Effector memory CD4-positive, alpha-beta T cell (primary cell): ENCODE measurements at regions not wholly inside any gene's neighbourhood (a gene's known extent, or its start where the extent isn't known, plus 50 kb on each side); places are given as distances from the start of the nearest gene placed in this dataset.

ENCODE experiments used
- DNase-seq, 3 donors: peaks; one replicate each; pipeline ENCODE4 v3.0.0-alpha.2; 2020
- H3K27ac ChIP-seq: 2 replicates; pipeline ENCODE4 v1.7.0; 2013; ENCODE audit warnings: mild to moderate bottlenecking, low read length, moderate library complexity; ENCODE audit not compliant: insufficient read depth, poor library complexity, severe bottlenecking
- H3K27me3 ChIP-seq: replicated peaks from 2 replicates; pipeline ENCODE4 v1.7.0; 2013; ENCODE audit warnings: mild to moderate bottlenecking, low read length; ENCODE audit not compliant: insufficient read depth, control insufficient read depth, poor library complexity, severe bottlenecking
- H3K36me3 ChIP-seq: 2 replicates; pipeline ENCODE4 v1.7.0; 2013; ENCODE audit warnings: mild to moderate bottlenecking, low read length, moderate library complexity; ENCODE audit not compliant: control insufficient read depth, insufficient read depth
- H3K4me1 ChIP-seq: 2 replicates; pipeline ENCODE4 v1.7.0; 2013; ENCODE audit warnings: low read length, mild to moderate bottlenecking; ENCODE audit not compliant: control insufficient read depth, insufficient read depth, poor library complexity, severe bottlenecking
- H3K4me3 ChIP-seq: 2 replicates; pipeline ENCODE4 v1.7.0; 2013; ENCODE audit warnings: low read length, low read depth, mild to moderate bottlenecking; ENCODE audit not compliant: insufficient read depth, poor library complexity, severe bottlenecking
- H3K9me3 ChIP-seq: 2 replicates; pipeline ENCODE4 v1.7.0; 2013; ENCODE audit warnings: mild to moderate bottlenecking, low read length, moderate library complexity; ENCODE audit not compliant: control insufficient read depth

DNA sequence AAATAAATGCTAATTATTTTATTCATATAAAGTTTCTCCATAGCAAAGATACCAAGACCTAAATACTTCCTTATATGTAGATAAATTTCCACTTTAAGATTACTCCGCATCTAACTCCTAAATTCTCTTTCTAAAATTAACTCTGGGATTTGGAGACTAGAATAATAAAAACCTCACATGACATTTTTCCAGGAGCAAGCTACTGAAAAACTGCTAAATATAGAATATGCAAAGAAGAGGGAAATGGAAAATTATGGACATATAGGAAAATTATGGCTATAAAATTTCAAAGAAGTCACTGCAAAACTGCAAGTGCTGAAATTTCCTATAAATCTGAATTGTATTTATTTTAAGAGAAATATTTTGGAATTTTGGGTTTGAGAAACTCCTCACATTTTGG is 186.2 kb downstream of the DUSP6 start:
- DNase-seq = no peak
- no peak overlapping the region for H3K4me3 ChIP-seq
- no peaks in the 10 kb centered on the region for H3K27me3 ChIP-seq
- H3K4me1 ChIP-seq = peaks cover 6% of the 10 kb centered on the region
- no peaks in the 10 kb centered on the region for H3K36me3 ChIP-seq
- no peak overlapping the region for H3K27ac ChIP-seq
- no peaks in the 10 kb centered on the region for H3K9me3 ChIP-seq

DNA sequence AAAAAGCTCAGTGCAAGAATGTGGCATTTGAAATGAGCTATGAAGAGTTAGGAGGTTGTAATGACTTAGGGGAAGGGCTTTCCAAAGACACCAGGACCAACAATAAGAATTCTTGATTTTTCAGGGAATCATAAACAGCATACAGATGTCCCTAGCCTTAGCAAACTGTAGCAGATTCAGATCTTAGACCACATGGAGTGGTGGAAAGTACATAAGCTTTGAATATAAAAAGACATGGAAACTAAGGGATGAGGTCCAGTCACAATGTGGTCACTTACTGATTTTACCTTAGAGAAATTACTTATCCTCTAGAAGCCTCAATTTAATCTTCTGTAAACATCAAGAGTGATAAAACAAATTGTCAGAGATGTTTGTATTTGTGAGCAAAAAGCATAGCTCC is 186.6 kb downstream of the DUSP6 start:
- no peak overlapping the region for H3K4me3 ChIP-seq
- no peaks in the 10 kb centered on the region for H3K27me3 ChIP-seq
- no peaks in the 10 kb centered on the region for H3K36me3 ChIP-seq
- H3K9me3 ChIP-seq = no peaks in the 10 kb centered on the region
- peaks cover 6% of the 10 kb centered on the region for H3K4me1 ChIP-seq
- DNase-seq = no peak
- H3K27ac ChIP-seq = no peak overlapping the region

DNA sequence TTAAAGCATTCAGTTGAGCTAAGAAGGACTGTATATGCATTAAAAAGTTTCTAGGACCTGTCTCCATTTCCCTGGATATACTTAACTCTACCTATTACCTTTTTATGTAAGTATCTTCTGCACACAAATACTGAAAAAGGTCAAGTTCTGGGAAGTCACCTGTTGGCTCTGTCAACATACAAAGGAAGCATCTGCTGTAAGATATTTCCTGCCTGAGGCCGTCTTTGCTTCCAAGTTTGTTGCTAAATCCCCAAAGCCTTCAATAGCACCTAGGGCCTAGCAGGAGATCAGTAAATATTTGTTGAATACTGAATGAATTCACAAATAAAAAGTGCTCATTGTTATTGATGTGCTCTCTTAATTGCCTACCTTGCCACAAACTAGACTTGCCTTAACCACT is 188.4 kb downstream of the DUSP6 start:
- H3K27me3 ChIP-seq = no peaks in the 10 kb centered on the region
- H3K9me3 ChIP-seq = no peaks in the 10 kb centered on the region
- no peaks in the 10 kb centered on the region for H3K36me3 ChIP-seq
- no peak for DNase-seq
- no peak overlapping the region for H3K27ac ChIP-seq
- no peak overlapping the region for H3K4me3 ChIP-seq
- H3K4me1 ChIP-seq = peaks cover 6% of the 10 kb centered on the region

DNA sequence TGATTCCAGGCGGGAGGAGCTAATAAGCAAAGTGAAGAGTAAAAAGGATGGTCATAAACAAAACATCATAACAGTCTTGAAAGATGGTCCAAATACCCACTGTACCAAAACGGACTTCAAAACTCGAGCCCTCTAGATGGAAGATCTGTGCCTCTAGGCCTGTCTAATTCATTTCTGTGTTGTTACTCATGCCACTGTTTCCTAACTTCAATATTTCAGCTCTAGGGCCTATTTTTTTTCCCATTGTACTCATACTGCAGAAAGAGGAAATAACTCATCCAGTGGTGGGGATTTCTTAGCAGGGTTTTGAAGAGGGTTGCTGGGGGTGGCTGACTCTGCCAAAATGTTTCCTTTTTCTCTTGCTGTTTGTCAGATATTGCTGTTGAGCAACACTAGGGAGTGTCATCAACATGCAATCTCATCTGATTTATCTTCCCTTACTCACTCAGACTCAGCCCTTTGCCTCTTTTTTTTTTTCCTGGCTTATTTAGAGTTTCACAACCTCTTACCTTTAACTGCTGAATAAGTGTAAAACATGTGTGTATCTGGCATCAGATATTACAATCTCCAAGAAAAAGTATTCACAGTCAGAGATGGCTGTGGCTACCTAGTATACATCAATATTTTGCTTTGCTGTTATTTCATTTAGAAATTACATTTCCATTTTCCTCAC is 189.6 kb downstream of the DUSP6 start:
- no peak overlapping the region for H3K27ac ChIP-seq
- no peaks in the 10 kb centered on the region for H3K27me3 ChIP-seq
- H3K36me3 ChIP-seq = no peaks in the 10 kb centered on the region
- no peak overlapping the region for H3K4me3 ChIP-seq
- DNase-seq = no peak
- no peaks in the 10 kb centered on the region for H3K9me3 ChIP-seq
- H3K4me1 ChIP-seq = peaks cover 6% of the 10 kb centered on the region

DNA sequence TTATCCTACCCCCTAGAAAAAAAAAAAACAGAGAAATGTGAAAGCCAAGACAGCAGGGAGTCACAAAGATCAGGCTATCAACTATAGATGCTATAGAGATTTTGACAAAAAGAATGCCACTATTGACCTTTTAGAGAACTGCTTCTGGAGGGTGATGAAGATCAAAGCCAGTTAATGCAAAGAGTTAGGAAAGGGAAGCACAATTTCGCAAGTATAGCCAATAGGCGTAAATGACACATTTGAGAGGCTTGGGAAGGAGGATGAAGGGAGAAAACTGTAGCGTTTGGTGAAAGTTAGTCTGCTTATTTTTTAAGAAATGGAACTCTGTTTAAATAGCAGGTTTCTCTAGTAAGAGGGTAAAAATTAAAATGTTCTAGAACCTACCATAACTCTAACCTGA is 190.7 kb downstream of the DUSP6 start:
- Histone ChIP-seq H3K4me1 (peaks cover under 1% of the 10 kb centered on the region), H3K36me3 (no peaks in the 10 kb centered on the region), H3K27me3 (no peaks in the 10 kb centered on the region), H3K4me3 (no peak overlapping the region), H3K27ac (no peak overlapping the region), H3K9me3 (no peaks in the 10 kb centered on the region)
- no peak for DNase-seq

DNA sequence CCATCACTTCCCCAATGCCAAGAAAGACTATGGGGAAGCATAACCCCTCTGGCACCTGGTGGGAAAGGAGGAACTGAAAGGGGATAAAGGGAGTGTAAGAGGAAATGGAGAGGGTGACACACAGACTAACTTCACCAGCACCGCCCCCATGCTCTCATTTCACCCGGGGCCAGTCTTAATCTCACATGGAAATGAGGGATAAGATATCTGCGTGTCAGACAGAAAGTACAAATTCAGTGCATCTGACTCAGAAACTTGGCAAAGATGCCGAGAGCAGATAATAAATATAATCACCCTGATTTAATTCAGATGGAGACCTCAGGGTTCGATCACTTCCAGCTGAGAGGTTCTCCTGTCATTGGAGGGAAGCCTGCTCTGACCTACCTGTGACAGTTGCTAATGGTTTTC is 191.6 kb downstream of the DUSP6 start:
- H3K9me3 ChIP-seq = no peaks in the 10 kb centered on the region
- H3K27ac ChIP-seq = no peak overlapping the region
- H3K4me1 ChIP-seq = no peaks in the 10 kb centered on the region
- no peaks in the 10 kb centered on the region for H3K36me3 ChIP-seq
- H3K4me3 ChIP-seq = no peak overlapping the region
- H3K27me3 ChIP-seq = no peaks in the 10 kb centered on the region
- DNase-seq = no peak

DNA sequence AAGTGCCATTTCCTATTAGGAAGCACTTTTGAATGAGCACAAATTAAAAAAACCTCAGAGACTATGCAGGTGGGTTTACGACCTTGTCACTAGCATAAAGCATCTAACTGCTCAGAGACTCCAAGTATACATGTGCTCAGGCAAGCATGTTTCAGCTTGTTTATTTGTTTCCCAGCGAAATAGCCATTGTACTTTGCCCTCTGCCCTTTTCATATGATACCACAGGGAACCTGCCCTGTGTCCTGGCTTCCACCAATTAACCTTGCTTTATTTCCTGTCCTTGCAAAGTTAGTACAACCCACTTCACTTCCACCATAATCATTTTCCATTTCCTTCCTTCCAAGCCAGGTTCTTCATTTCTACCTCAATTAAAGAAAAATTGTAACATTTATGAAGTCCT is 194.9 kb downstream of the DUSP6 start:
- Histone ChIP-seq H3K9me3 (no peaks in the 10 kb centered on the region), H3K27ac (no peak overlapping the region), H3K4me1 (no peaks in the 10 kb centered on the region), H3K27me3 (no peaks in the 10 kb centered on the region), H3K36me3 (no peaks in the 10 kb centered on the region), H3K4me3 (no peak overlapping the region)
- DNase-seq = no peak

DNA sequence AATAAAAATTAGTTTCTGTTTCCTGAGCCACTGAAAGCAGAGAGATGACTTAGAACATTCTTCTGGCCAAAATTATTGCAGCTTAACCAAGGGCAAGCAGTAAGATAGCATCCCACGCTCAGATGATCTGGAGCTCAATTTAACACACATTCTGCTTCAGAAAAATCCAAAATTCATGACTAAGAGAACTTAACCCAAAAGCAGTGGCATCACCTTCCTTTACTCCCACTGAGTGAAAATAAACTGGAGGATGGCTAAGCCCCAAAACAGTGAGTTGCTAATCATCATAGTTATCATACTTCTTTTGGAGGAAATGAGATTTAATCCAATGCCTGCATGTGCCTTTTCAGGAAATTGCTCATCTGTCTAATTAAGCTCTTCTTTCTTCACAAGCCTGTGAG is 195.4 kb downstream of the DUSP6 start:
- DNase-seq = no peak
- H3K4me1 ChIP-seq = no peaks in the 10 kb centered on the region
- H3K27ac ChIP-seq = no peak overlapping the region
- H3K36me3 ChIP-seq = no peaks in the 10 kb centered on the region
- H3K4me3 ChIP-seq = no peak overlapping the region
- no peaks in the 10 kb centered on the region for H3K27me3 ChIP-seq
- H3K9me3 ChIP-seq = no peaks in the 10 kb centered on the region

DNA sequence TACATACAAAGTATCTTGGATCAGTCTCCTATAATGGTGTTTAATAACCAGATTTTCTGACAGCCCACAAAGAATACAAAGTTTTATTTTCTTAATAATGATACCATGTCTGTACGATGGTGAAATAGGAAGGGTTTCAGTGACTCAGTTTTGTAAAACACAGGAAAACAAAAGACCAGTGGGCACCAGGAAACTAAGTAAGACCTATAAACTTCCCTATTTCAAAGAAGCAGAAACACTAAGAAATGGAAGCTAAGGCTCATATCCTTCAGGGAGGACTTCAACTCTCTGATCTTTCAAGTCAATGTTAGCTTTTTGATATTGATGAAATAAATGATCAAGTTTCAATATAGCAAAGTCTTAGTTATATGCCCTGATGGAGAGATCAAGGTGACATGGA is 196.0 kb downstream of the DUSP6 start:
- Histone ChIP-seq H3K27ac (no peak overlapping the region), H3K4me1 (no peaks in the 10 kb centered on the region), H3K9me3 (no peaks in the 10 kb centered on the region), H3K36me3 (no peaks in the 10 kb centered on the region), H3K4me3 (no peak overlapping the region), H3K27me3 (no peaks in the 10 kb centered on the region)
- no peak for DNase-seq

DNA sequence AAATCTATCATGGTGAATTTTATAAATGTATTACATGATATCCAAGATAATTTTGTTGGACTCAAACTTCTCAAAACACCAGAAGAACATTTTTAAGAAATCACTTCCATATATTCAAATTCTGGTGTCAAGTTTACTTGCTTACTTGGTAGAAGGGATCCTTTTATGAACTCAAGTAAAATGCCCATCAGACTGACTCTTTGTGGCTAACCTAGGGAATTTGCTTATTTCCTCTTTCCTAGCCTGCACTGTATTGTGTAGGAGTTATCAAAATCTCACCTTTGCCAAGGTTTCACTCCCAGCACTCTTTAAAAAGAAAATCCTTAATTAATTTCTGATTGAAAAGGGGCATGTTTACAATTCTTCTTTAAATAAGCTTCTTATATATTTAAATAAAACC is 196.5 kb downstream of the DUSP6 start:
- no peak overlapping the region for H3K4me3 ChIP-seq
- H3K36me3 ChIP-seq = no peaks in the 10 kb centered on the region
- no peaks in the 10 kb centered on the region for H3K27me3 ChIP-seq
- DNase-seq = no peak
- no peak overlapping the region for H3K27ac ChIP-seq
- no peaks in the 10 kb centered on the region for H3K4me1 ChIP-seq
- no peaks in the 10 kb centered on the region for H3K9me3 ChIP-seq
